ENCODE measurements at regions not wholly inside any gene's neighbourhood (a gene's known extent, or its start where the extent isn't known, plus 50 kb on each side); places are given as distances from the start of the nearest gene placed in this dataset.

DNA sequence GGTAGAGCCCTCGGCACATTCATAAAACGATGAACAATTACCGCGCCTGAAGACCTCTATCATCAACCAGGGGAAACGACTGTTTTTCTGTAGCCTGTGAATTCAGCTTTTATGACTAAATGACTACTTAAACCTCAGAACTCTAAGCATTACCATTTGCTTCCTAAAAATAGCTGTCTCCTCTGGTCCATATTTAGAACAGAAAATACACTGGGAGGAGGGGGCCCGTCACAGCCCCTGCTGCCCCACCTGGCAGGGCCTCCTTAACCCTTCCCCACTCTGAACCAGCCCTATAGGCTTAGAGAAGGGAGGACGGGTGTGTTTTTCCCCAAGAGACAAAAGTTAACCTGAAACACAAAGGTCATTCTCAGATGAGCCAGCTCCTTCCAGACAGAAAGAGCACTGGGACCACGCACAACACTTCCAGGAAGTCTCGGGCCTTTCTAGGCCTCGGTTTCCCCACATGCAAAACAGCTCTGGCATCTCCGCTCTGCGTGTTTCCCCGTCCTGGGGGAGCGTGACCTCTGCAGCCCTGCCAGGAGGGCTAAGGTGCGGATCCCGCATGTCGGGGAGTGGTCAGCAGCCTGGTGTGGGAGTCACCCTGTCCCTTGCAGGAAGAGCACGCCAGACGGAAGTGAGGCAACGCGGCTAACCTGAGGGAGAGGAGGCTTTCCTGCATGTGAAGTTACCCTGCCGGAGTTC is 193.9 kb downstream of the DLL1 start:
- Histone ChIP-seq H3K27me3 (ENCODE audit: insufficient read depth, low read length) (no peaks in the 10 kb centered on the region), H3K27ac (ENCODE audit: low read depth, low read length) (no peak overlapping the region), H3K4me1 (ENCODE audit: insufficient read depth, low read length) (no peaks in the 10 kb centered on the region), H3K36me3 (ENCODE audit: insufficient read depth, low read length) (no peaks in the 10 kb centered on the region), H4K20me1 (ENCODE audit: insufficient read depth, low read length) (no peaks in the 10 kb centered on the region), H3K79me2 (ENCODE audit: insufficient read depth, low read length) (no peaks in the 10 kb centered on the region), H2AFZ (ENCODE audit: low read length) (no peak overlapping the region), H3K4me3 (ENCODE audit: insufficient read depth, low read length) (no peak overlapping the region), H3K4me2 (ENCODE audit: insufficient read depth, low read length) (no peak overlapping the region), H3K9me3 (ENCODE audit: low read depth, low read length) (no peaks in the 10 kb centered on the region)
- no peak for TF ChIP-seq CTCF (IDR thresholded peaks at IDR 0.05; ENCODE audit: extremely low read depth, low read depth, low read length)
- DNase-seq (ENCODE audit: insufficient read length, low spot score, missing footprints) = peak; percentile 81

DNA sequence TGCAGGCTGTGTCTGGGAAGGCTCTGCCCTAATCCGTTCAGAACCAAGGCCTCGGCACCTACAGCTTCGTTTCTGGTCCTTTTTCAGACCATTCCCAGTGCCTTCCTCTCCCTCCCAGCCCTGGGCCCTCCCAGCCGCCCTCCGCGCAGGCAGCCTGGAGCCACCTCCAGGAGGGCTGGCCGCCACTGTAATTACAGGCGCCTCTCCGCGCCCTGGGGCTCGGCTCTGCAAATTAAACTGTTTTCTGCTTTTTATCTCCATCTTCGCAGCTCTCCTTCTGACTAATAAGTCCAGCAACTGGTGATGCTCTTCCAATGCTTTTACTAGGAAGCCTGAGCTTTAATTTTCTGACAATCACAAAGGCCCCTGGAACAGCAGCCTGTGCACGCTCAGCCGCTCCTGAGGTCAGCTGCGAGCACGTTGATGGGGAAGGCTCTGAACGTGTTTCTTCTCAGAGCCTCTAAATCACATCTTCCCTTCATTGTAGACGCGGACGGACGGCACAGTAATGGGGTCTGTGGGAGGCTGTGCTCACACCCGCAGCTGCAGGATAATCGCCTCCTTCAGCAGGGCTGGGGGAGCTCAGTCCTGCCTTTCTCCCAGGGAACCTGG is 194.6 kb downstream of the DLL1 start:
- H2AFZ ChIP-seq (ENCODE audit: low read length) = no peak overlapping the region
- no peaks in the 10 kb centered on the region for H3K36me3 ChIP-seq (ENCODE audit: insufficient read depth, low read length)
- no peak overlapping the region for H3K4me3 ChIP-seq (ENCODE audit: insufficient read depth, low read length)
- H3K79me2 ChIP-seq (ENCODE audit: insufficient read depth, low read length) = no peaks in the 10 kb centered on the region
- no peaks in the 10 kb centered on the region for H3K27me3 ChIP-seq (ENCODE audit: insufficient read depth, low read length)
- H3K27ac ChIP-seq (ENCODE audit: low read depth, low read length) = no peak overlapping the region
- H4K20me1 ChIP-seq (ENCODE audit: insufficient read depth, low read length) = no peaks in the 10 kb centered on the region
- no peak overlapping the region for H3K4me2 ChIP-seq (ENCODE audit: insufficient read depth, low read length)
- no peak for TF ChIP-seq CTCF (IDR thresholded peaks at IDR 0.05; ENCODE audit: extremely low read depth, low read depth, low read length)
- DNase-seq (ENCODE audit: insufficient read length, low spot score, missing footprints) = peak; percentile 64
- H3K9me3 ChIP-seq (ENCODE audit: low read depth, low read length) = no peaks in the 10 kb centered on the region
- H3K4me1 ChIP-seq (ENCODE audit: insufficient read depth, low read length) = no peaks in the 10 kb centered on the region

GRCh38 chr6:170095273-170095981 is 195.5 kb downstream of the DLL1 start:
- TF ChIP-seq CTCF (IDR thresholded peaks at IDR 0.05; ENCODE audit: extremely low read depth, low read depth, low read length) = no peak
- H3K27ac ChIP-seq (ENCODE audit: low read depth, low read length) = no peak overlapping the region
- H2AFZ ChIP-seq (ENCODE audit: low read length) = no peak overlapping the region
- H3K4me3 ChIP-seq (ENCODE audit: insufficient read depth, low read length) = no peak overlapping the region
- no peaks in the 10 kb centered on the region for H3K9me3 ChIP-seq (ENCODE audit: low read depth, low read length)
- no peaks in the 10 kb centered on the region for H3K79me2 ChIP-seq (ENCODE audit: insufficient read depth, low read length)
- H3K27me3 ChIP-seq (ENCODE audit: insufficient read depth, low read length) = no peaks in the 10 kb centered on the region
- no peak overlapping the region for H3K4me2 ChIP-seq (ENCODE audit: insufficient read depth, low read length)
- H4K20me1 ChIP-seq (ENCODE audit: insufficient read depth, low read length) = no peaks in the 10 kb centered on the region
- no peaks in the 10 kb centered on the region for H3K4me1 ChIP-seq (ENCODE audit: insufficient read depth, low read length)
- no peaks in the 10 kb centered on the region for H3K36me3 ChIP-seq (ENCODE audit: insufficient read depth, low read length)
- DNase-seq (ENCODE audit: insufficient read length, low spot score, missing footprints) = peak; percentile 68

DNA sequence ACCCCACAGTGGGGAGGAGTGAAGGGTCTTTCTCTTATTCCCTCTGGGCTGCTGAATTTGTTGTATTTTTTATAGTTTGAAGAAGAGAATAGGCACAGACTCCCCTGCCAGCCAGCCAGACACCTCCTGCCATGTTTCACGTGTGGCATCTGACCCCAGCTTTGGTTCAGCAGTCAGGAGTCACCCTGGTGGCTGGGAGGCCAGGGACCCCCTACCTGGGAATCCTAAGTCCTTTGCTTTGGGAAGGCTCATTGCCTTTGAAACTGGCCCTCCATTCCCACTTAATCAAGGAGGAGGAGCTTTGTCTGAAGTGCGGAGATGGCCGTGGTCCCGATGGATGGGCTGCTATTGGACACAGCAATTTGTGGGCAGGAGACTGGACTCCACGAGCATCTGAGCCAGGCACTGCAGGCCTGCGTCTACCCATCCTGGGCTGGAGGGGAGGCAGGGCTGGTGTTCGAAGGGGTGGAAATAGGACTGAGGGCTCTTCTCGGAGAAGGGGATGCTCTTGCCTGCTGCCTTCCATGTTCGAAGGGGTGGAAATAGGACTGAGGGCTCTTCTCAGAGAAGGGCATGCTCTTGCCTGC is 196.1 kb downstream of the DLL1 start:
- Histone ChIP-seq H3K36me3 (ENCODE audit: insufficient read depth, low read length) (no peaks in the 10 kb centered on the region), H3K4me2 (ENCODE audit: insufficient read depth, low read length) (no peak overlapping the region), H3K79me2 (ENCODE audit: insufficient read depth, low read length) (no peaks in the 10 kb centered on the region), H4K20me1 (ENCODE audit: insufficient read depth, low read length) (no peaks in the 10 kb centered on the region), H3K9me3 (ENCODE audit: low read depth, low read length) (no peaks in the 10 kb centered on the region), H3K4me1 (ENCODE audit: insufficient read depth, low read length) (peaks cover 2% of the 10 kb centered on the region), H3K27me3 (ENCODE audit: insufficient read depth, low read length) (no peaks in the 10 kb centered on the region), H2AFZ (ENCODE audit: low read length) (no peak overlapping the region), H3K4me3 (ENCODE audit: insufficient read depth, low read length) (no peak overlapping the region), H3K27ac (ENCODE audit: low read depth, low read length) (no peak overlapping the region)
- no peak for TF ChIP-seq CTCF (IDR thresholded peaks at IDR 0.05; ENCODE audit: extremely low read depth, low read depth, low read length)
- DNase-seq (ENCODE audit: insufficient read length, low spot score, missing footprints) = peak; percentile 71

All from osteoblast (primary cell).